HG03139 (cell line): ENCODE measurements at regions not wholly inside any gene's neighbourhood (a gene's known extent, or its start where the extent isn't known, plus 50 kb on each side); places are given as distances from the start of the nearest gene placed in this dataset.
A peak's percentile ranks its signal among the peaks of the same experiment; 100 is the strongest.

Experiments used
- ATAC-seq: cut with Tn5 transposase; IDR thresholded peaks from one replicate; pipeline ENCODE4 v1.9.1; 2021; ENCODE audit not compliant: unreplicated experiment

GRCh38 chr1:55374801-55375616 is 159.8 kb upstream of the USP24 start:
- ATAC-seq, result no peak

- ATAC-seq, result no peak
These were observed 159.1 kb upstream of the USP24 start for GRCh38 chr1:55374216-55374615.

- no peak for ATAC-seq
These were observed 154.3 kb upstream of the USP24 start for GRCh38 chr1:55369474-55369873.

- ATAC-seq, result no peak
These were observed 153.5 kb upstream of the USP24 start for GRCh38 chr1:55368698-55369097.

GRCh38 chr1:55367273-55367672 is 152.1 kb upstream of the USP24 start:
- no peak for ATAC-seq

- no peak for ATAC-seq
These were observed 149.1 kb upstream of the USP24 start for GRCh38 chr1:55364216-55364615.

- no peak for ATAC-seq
These were observed 148.1 kb upstream of the USP24 start for GRCh38 chr1:55363268-55363667.

- no peak for ATAC-seq
These were observed 147.4 kb upstream of the USP24 start for GRCh38 chr1:55362558-55362957.

GRCh38 chr1:55359611-55360010 is 144.4 kb upstream of the USP24 start:
- no peak for ATAC-seq

- no peak for ATAC-seq
These were observed 143.4 kb upstream of the USP24 start for GRCh38 chr1:55358581-55358980.

- ATAC-seq, result no peak
These were observed 140.4 kb upstream of the USP24 start for GRCh38 chr1:55355549-55355948.

GRCh38 chr1:55353707-55354620 is 138.8 kb upstream of the USP24 start:
- ATAC-seq, result no peak

- ATAC-seq, result no peak
These were observed 137.6 kb upstream of the USP24 start for GRCh38 chr1:55352811-55353180.

GRCh38 chr1:55352080-55352810 is 137.1 kb upstream of the USP24 start:
- no peak for ATAC-seq

- ATAC-seq, result no peak
These were observed 133.2 kb upstream of the USP24 start for GRCh38 chr1:55348356-55348755.

GRCh38 chr1:55347866-55348265 is 132.7 kb upstream of the USP24 start:
- ATAC-seq, result no peak

GRCh38 chr1:55347041-55347440 is 131.9 kb upstream of the USP24 start:
- ATAC-seq, result no peak

- ATAC-seq, result no peak
These were observed 131.4 kb upstream of the USP24 start for GRCh38 chr1:55346586-55346985.

GRCh38 chr1:55339681-55340080 is 124.5 kb upstream of the USP24 start:
- ATAC-seq, result no peak

- no peak for ATAC-seq
These were observed 123.3 kb upstream of the USP24 start for GRCh38 chr1:55338448-55338820.

GRCh38 chr1:55337801-55338447 is 122.8 kb upstream of the USP24 start:
- ATAC-seq, result peak; percentile 68
